PC-3 (cell line): ENCODE measurements at regions not wholly inside any gene's neighbourhood (a gene's known extent, or its start where the extent isn't known, plus 50 kb on each side); places are given as distances from the start of the nearest gene placed in this dataset.

Source experiments
- ATAC-seq: fragments of 200-7000 bp; cut with Tn5 transposase; 2 replicates; pipeline ENCODE4 v1.9.1; 2020; ENCODE audit warnings: mild to moderate bottlenecking, moderate library complexity
- BruUV-seq: library from RNA; stranded (reverse); fragments of 400-500 nt; replicated peaks from 2 replicates; lab custom pipeline; 2021; lab: Mats Ljungman, UMichigan
- CTCF ChIA-PET: fragments of 300-600 bp; sonication (Branson Sonifier 250); formaldehyde crosslinking; loops from one replicate; lab custom pipeline; 2022; ENCODE audit warnings: antibody characterized with exemption; lab: Charles Lee
- POLR2A ChIA-PET: fragments of 300-600 bp; sonication (Branson Sonifier 250); formaldehyde crosslinking; loops from one replicate; lab custom pipeline; 2022; ENCODE audit warnings: antibody characterized with exemption; ENCODE audit not compliant: unreplicated experiment; lab: Charles Lee
- DNase-seq: peaks from one replicate; pipeline ENCODE4 v3.0.0-alpha.2; 2015
- H2AFZ ChIP-seq: fragments of 300-600 bp; sonication (generic); 2 replicates; pipeline ENCODE4 v1.6.0; 2016; ENCODE audit warnings: antibody characterized with exemption, low read length
- H3F3A ChIP-seq: fragments of 300-600 bp; sonication (generic); one replicate; pipeline ENCODE4 v1.6.0; 2017; ENCODE audit warnings: antibody characterized with exemption, low read length, control low read depth, mild to moderate bottlenecking; ENCODE audit not compliant: unreplicated experiment
- H3K27ac ChIP-seq: fragments of 300-600 bp; sonication (generic); 2 replicates; pipeline ENCODE4 v1.5.1; 2016; ENCODE audit warnings: mild to moderate bottlenecking, low read length
- H3K27me3 ChIP-seq: fragments of 300-600 bp; sonication (generic); 2 replicates; pipeline ENCODE4 v1.6.1; 2016; ENCODE audit warnings: low read length, mixed read lengths
- H3K36me3 ChIP-seq: fragments of 300-600 bp; sonication (generic); 2 replicates; pipeline ENCODE4 v1.6.1; 2016; ENCODE audit warnings: low read depth, mixed run types, low read length, mixed read lengths
- H3K4me1 ChIP-seq: fragments of 300-600 bp; sonication (generic); 2 replicates; pipeline ENCODE4 v1.5.1; 2016; ENCODE audit warnings: low read length; ENCODE audit not compliant: insufficient read depth
- H3K4me2 ChIP-seq: fragments of 300-600 bp; sonication (generic); 2 replicates; pipeline ENCODE4 v1.6.0; 2016; ENCODE audit warnings: low read length
- H3K4me3 ChIP-seq: fragments of 300-600 bp; sonication (generic); 2 replicates; pipeline ENCODE4 v1.5.1; 2016; ENCODE audit warnings: mild to moderate bottlenecking, low read length, mixed read lengths
- H3K79me2 ChIP-seq: fragments of 300-600 bp; sonication (generic); 2 replicates; pipeline ENCODE4 v1.6.1; 2017; ENCODE audit warnings: low read length, mixed read lengths
- H3K9ac ChIP-seq: fragments of 300-600 bp; sonication (generic); 2 replicates; pipeline ENCODE4 v1.6.0; 2016; ENCODE audit warnings: mild to moderate bottlenecking, low read length
- H3K9me2 ChIP-seq: fragments of 300-600 bp; sonication (generic); replicated peaks from 2 replicates; pipeline ENCODE4 v1.6.1; 2016; ENCODE audit warnings: mixed run types, low read length, mixed read lengths
- H3K9me3 ChIP-seq: fragments of 300-600 bp; sonication (generic); 2 replicates; pipeline ENCODE4 v1.6.1; 2016; ENCODE audit warnings: low read length, mixed read lengths
- H4K20me1 ChIP-seq: fragments of 300-600 bp; sonication (generic); 2 replicates; pipeline ENCODE4 v1.6.1; 2016; ENCODE audit warnings: low read length, mixed read lengths
- CTCF ChIP-seq: fragments of 300-600 bp; sonication (generic); conservative IDR thresholded peaks from 2 replicates; pipeline ENCODE4 v1.5.1; 2017; ENCODE audit warnings: antibody characterized with exemption, low read depth, mild to moderate bottlenecking, low read length
- EZH2 ChIP-seq: fragments of 300-600 bp; sonication (generic); IDR thresholded peaks from one replicate; pipeline ENCODE4 v1.6.1; 2017; ENCODE audit warnings: antibody characterized with exemption, mild to moderate bottlenecking, low read length; ENCODE audit not compliant: unreplicated experiment
- EZH2phosphoT487 ChIP-seq: fragments of 300-600 bp; sonication (generic); IDR thresholded peaks from 2 replicates; pipeline ENCODE4 v1.6.1; 2018; ENCODE audit warnings: mild to moderate bottlenecking, antibody characterized with exemption, low read length, borderline replicate concordance
- intact Hi-C: fragments of 100-400 bp; cut with micrococcal nuclease; formaldehyde crosslinking; loops from 2 replicates; pipeline ENCODE4 v1.9.0; 2023

GRCh38 chr18:66167829-66168684, 417.2 kb downstream of the CDH7 start:
- BruUV-seq: no TSS peak
- no peak for DNase-seq
- H3K79me2 ChIP-seq: no peaks in the 10 kb centered on the region

GRCh38 chr18:66160007-66160406, 409.2 kb downstream of the CDH7 start:
- ATAC-seq (no peak), DNase-seq (no peak)
- ChIA-PET CTCF (no interaction called here), POLR2A (no interaction called here)
- no peak overlapping the region for H2AFZ ChIP-seq
- no peaks in the 10 kb centered on the region for H3K36me3 ChIP-seq
- H3K9ac ChIP-seq: no peak overlapping the region
- no TSS peak for BruUV-seq
- no peaks in the 10 kb centered on the region for H3F3A ChIP-seq
- TF ChIP-seq EZH2: no peak
- TF ChIP-seq EZH2phosphoT487: no peak
- no peaks in the 10 kb centered on the region for H4K20me1 ChIP-seq
- intact Hi-C loops: no loop called here
- H3K27ac ChIP-seq: no peak overlapping the region
- no peaks in the 10 kb centered on the region for H3K27me3 ChIP-seq
- no peak overlapping the region for H3K4me2 ChIP-seq
- no peaks in the 10 kb centered on the region for H3K4me1 ChIP-seq
- H3K9me3 ChIP-seq: no peaks in the 10 kb centered on the region
- no peaks in the 10 kb centered on the region for H3K9me2 ChIP-seq
- H3K79me2 ChIP-seq: no peaks in the 10 kb centered on the region
- no peak overlapping the region for H3K4me3 ChIP-seq

More at GRCh38 chr18:66167829-66168684, 417.2 kb downstream of the CDH7 start:
- intact Hi-C loops: no loop called here
- POLR2A ChIA-PET: no interaction called here
- no peaks in the 10 kb centered on the region for H3K4me1 ChIP-seq
- H3K4me2 ChIP-seq: no peak overlapping the region
- no peak overlapping the region for H3K27ac ChIP-seq
- CTCF ChIA-PET: no interaction called here
- no peak overlapping the region for H2AFZ ChIP-seq
- H3K27me3 ChIP-seq: no peaks in the 10 kb centered on the region
- H3K9ac ChIP-seq: no peak overlapping the region
- no peaks in the 10 kb centered on the region for H3K9me3 ChIP-seq
- TF ChIP-seq EZH2phosphoT487 (no peak), EZH2 (no peak), CTCF (no peak)
- no peaks in the 10 kb centered on the region for H3F3A ChIP-seq
- no peaks in the 10 kb centered on the region for H4K20me1 ChIP-seq
- no peaks in the 10 kb centered on the region for H3K36me3 ChIP-seq
- H3K9me2 ChIP-seq: no peaks in the 10 kb centered on the region
- ATAC-seq: no peak
- H3K4me3 ChIP-seq: no peak overlapping the region

- TF ChIP-seq CTCF: no peak
- no peak for TF ChIP-seq EZH2
- TF ChIP-seq EZH2phosphoT487: no peak
- intact Hi-C loops: no loop called here
- ChIA-PET POLR2A (no interaction called here), CTCF (no interaction called here)
- no peak overlapping the region for H3K4me3 ChIP-seq
- no peaks in the 10 kb centered on the region for H3K79me2 ChIP-seq
- no peaks in the 10 kb centered on the region for H3K9me2 ChIP-seq
- no peak overlapping the region for H3K9ac ChIP-seq
- H3K4me1 ChIP-seq: no peaks in the 10 kb centered on the region
- no peaks in the 10 kb centered on the region for H3F3A ChIP-seq
- H2AFZ ChIP-seq: no peak overlapping the region
- DNase-seq (no peak), ATAC-seq (no peak)
- no peak overlapping the region for H3K27ac ChIP-seq
- H4K20me1 ChIP-seq: no peaks in the 10 kb centered on the region
- BruUV-seq: no TSS peak
- H3K4me2 ChIP-seq: no peak overlapping the region
- H3K36me3 ChIP-seq: no peaks in the 10 kb centered on the region
- H3K27me3 ChIP-seq: no peaks in the 10 kb centered on the region
- no peaks in the 10 kb centered on the region for H3K9me3 ChIP-seq
These were observed 408.6 kb downstream of the CDH7 start for GRCh38 chr18:66159451-66159850.
